ENCODE measurements at regions not wholly inside any gene's neighbourhood (a gene's known extent, or its start where the extent isn't known, plus 50 kb on each side); places are given as distances from the start of the nearest gene placed in this dataset.
A peak's percentile ranks its signal among the peaks of the same experiment; 100 is the strongest.
"Not testable (repeated sequence)": the region's sequence is repeated elsewhere in the genome, so short reads cannot be mapped to it uniquely, and the experiment has no call there.

DNA sequence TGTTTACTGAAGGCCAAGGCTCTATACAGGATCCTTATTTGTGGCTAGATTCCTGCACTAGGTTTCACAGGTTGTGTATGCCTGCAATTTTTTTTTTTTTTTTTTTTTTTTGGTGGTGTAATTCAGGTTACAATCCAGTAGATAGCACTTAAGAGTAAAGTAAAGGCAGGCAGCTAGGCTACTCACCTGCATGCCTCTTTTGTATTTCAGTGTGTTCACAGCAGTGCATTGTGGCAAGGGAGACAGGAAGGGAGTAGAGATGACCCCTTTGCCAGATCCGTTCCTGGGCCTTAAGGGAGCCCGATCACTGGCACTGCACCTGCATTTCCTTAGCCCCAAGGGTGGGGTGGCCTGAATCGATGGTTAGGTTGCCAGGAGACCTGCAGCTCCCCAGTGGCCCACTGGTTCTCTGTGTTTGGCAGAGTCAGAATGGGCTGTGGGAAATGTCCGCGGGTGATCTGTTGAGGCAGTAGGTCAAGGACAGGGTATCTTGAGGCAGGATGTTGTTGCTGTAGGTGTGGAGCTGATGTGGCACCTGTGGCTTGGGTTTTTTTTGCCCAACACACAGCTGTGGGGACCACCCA is 374.9 kb upstream of the AADAT start:
- Histone ChIP-seq H3K4me1 (peaks cover 0 to 4% (median 0%) of the 10 kb centered on the region in 10 experiments; a peak in 1 of 20 replicates), H4K20me1 (no peaks in the 10 kb centered on the region), H3K27ac (no peak overlapping the region), H3K27me3 (no peaks in the 10 kb centered on the region), H3K36me3 (no peaks in the 10 kb centered on the region), H3K9me3 (replicated peaks in 1 of 11) (no peaks in the 10 kb centered on the region), H3K4me3 (no peak overlapping the region), H3K4me2 (0 out of 22 replicates have a peak overlapping the region, but pooled peaks of 1 of the 11 experiments have one; percentile 3), H3K9ac (no peak overlapping the region)
- no peak for TF ChIP-seq Cebpa-rat (IDR thresholded peaks at IDR 0.05)

DNA sequence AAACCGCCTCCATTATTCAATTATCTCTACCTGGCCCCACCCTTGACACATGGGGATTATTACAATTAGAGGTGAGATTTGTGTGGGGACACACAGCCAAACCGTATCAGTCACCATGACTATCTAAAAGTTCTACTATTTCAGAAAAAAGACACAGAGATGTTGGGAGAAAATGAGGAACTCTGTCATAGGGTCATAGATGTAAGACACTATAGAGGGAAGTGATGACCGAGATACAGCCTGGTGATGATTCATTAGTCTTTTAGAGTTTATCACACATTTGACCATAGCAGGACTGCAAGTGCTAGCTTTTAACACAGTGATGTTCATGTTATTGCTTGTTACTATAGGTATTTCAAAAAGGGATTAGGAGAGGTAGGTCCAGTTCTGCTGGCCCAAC is 357.0 kb upstream of the AADAT start:
- Histone ChIP-seq H3K27me3 (no peaks in the 10 kb centered on the region), H3K4me3 (no peak overlapping the region), H3K36me3 (no peaks in the 10 kb centered on the region), H3K9me3 (replicated peaks in 1 of 11) (peaks cover 0 to 12% (median 5%) of the 10 kb centered on the region in 11 experiments; a peak in 8 of 22 replicates), H3K27ac (peak overlapping the region in 2 of 11 experiments; percentile 55 to 62; a peak in 3 of 22 replicates), H4K20me1 (no peaks in the 10 kb centered on the region), H3K4me1 (peaks cover 0 to 12% (median 0%) of the 10 kb centered on the region in 10 experiments; a peak in 3 of 20 replicates), H3K4me2 (peak overlapping the region in 1 of 11 experiments; percentile 23; a peak in 2 of 22 replicates), H3K9ac (no peak overlapping the region)
- TF ChIP-seq Cebpa-rat (IDR thresholded peaks at IDR 0.05): no peak

DNA sequence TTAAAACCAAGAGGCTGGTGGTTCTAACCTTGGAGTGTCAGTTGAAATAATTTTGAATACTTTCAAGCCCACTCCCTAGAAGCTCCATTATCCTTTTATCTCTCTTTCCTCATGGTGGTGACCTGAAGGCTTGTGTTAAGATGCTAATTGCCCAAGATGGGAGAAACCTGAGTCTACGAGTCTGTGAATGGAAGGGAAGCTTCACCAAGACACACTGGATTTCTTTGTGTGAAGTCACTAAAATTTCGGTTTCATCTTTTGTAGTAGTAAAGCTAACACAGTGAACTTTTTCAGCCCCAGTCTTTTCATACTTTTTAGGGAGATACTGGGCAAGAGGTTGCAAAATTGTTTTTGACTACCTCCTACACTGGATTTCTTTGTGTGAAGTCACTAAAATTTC is 351.4 kb upstream of the AADAT start:
- not testable (repeated sequence) for H3K4me2 ChIP-seq; H3K9me3 ChIP-seq (replicated peaks in 1 of 11); H3K4me1 ChIP-seq; H3K9ac ChIP-seq; H3K36me3 ChIP-seq; H3K27me3 ChIP-seq; H3K4me3 ChIP-seq; H4K20me1 ChIP-seq; H3K27ac ChIP-seq

DNA sequence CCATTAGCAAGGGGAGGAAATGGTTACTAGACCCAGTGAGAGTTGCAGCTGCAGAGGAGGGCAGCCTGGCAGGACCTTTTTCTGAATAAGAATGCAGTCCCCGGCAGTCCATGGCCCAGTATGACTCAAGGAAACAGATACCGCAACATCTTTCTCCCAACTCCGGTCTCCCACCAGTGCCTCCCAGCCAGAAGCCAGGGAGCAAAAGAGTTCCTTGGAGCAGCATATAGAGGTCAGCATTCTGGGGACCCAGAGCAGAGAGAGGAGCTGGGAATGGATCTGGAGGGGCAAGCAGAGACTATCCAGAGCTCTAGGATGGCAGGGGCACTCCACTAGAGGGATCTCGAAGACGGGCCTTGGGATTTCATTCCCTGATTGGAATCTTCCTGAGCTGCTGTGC is 339.2 kb upstream of the AADAT start:
- Histone ChIP-seq H4K20me1 (no peaks in the 10 kb centered on the region), H3K9me3 (replicated peaks in 1 of 11) (peaks cover under 1 to 17% (median 6%) of the 10 kb centered on the region in 11 experiments; a peak in 14 of 22 replicates), H3K36me3 (no peaks in the 10 kb centered on the region), H3K4me2 (peak overlapping the region in 9 of 11 experiments; percentile 9 to 36 (median 18); a peak in 11 of 22 replicates), H3K4me3 (no peak overlapping the region), H3K9ac (no peak overlapping the region), H3K27ac (no peak overlapping the region), H3K4me1 (peaks cover 6 to 19% (median 13%) of the 10 kb centered on the region in 10 experiments; a peak in 18 of 20 replicates), H3K27me3 (no peaks in the 10 kb centered on the region)
- no peak for TF ChIP-seq Cebpa-rat (IDR thresholded peaks at IDR 0.05)

DNA sequence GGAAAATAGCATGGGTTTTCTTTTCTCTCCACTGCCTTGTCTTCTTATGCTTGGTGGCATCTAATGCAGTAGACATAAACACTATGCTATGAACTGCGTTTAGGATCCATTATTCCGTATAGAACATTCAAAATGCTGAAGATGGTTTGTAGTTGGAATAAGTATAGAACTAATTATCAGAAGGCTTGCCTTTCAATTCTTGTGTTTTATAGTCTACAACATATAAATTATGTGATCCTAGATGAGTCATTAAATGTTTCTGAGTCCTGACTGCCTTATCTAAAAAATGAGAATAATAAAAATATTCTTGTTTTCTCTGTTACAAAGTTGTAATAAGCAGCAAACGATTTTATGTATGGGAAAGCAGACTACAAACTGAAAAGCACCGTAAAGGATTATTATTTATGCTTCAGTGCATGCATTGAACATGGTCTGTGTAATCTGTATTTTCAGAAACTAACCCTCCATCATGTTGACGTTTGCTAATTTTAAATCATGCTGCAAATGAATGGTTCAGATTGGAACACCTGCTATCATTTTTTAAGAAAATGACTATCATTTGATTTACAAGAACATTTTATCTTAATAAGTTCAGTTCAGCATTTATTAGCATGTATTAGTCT is 335.9 kb upstream of the AADAT start:
- H3K4me1 ChIP-seq: peaks cover 9 to 51% (median 24%) of the 10 kb centered on the region in 10 experiments
- H3K36me3 ChIP-seq: no peaks in the 10 kb centered on the region
- no peaks in the 10 kb centered on the region for H4K20me1 ChIP-seq
- H3K4me2 ChIP-seq: peak overlapping the region in 4 of 11 experiments; percentile 3 to 28 (median 8); a peak in 3 of 22 replicates
- peaks cover 33 to 45% (median 38%) of the 10 kb centered on the region in 11 experiments for H3K9me3 ChIP-seq (replicated peaks in 1 of 11)
- no peak for TF ChIP-seq Cebpa-rat (IDR thresholded peaks at IDR 0.05)
- no peak overlapping the region for H3K9ac ChIP-seq
- no peaks in the 10 kb centered on the region for H3K27me3 ChIP-seq
- H3K27ac ChIP-seq: no peak overlapping the region
- no peak overlapping the region for H3K4me3 ChIP-seq

DNA sequence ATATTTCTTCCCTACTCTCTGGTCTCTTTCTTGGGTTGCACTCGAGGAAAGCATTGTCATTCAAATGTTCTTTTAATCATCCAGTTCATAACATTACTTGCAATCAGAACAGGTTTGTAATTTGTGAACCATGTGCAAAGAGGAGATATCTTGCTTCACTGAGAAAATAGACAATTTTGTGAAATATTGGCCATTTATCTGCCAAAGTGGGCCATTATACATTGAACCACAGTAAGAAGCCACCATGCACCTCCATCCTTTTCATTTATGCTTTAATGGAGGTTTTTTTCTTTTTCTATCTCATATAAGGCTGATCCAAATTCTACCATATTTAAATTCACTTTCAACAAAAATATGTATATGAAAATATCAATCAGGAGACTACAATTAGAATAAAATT is 335.3 kb upstream of the AADAT start:
- peaks cover 35 to 47% (median 39%) of the 10 kb centered on the region in 11 experiments for H3K9me3 ChIP-seq (replicated peaks in 1 of 11)
- H3K36me3 ChIP-seq: no peaks in the 10 kb centered on the region
- H3K27ac ChIP-seq: no peak overlapping the region
- H3K4me2 ChIP-seq: no peak overlapping the region; a peak in 1 of 22 replicates
- H4K20me1 ChIP-seq: no peaks in the 10 kb centered on the region
- H3K4me1 ChIP-seq: peaks cover 9 to 54% (median 30%) of the 10 kb centered on the region in 10 experiments
- TF ChIP-seq Cebpa-rat (IDR thresholded peaks at IDR 0.05): no peak
- no peak overlapping the region for H3K9ac ChIP-seq
- H3K4me3 ChIP-seq: no peak overlapping the region
- H3K27me3 ChIP-seq: no peaks in the 10 kb centered on the region

- Histone ChIP-seq H3K27ac (peak overlapping the region in 3 of 11 experiments; percentile 89 to 94 (median 89); a peak in 2 of 22 replicates), H3K4me2 (peak overlapping the region in 1 of 11 experiments; percentile 26; a peak in 2 of 22 replicates), H3K36me3 (no peaks in the 10 kb centered on the region), H3K9me3 (replicated peaks in 1 of 11) (peaks cover 35 to 53% (median 42%) of the 10 kb centered on the region in 11 experiments), H3K4me1 (peaks cover 15 to 48% (median 29%) of the 10 kb centered on the region in 10 experiments; a peak in 19 of 20 replicates), H3K4me3 (no peak overlapping the region), H4K20me1 (no peaks in the 10 kb centered on the region), H3K27me3 (no peaks in the 10 kb centered on the region), H3K9ac (no peak overlapping the region)
- TF ChIP-seq Cebpa-rat (IDR thresholded peaks at IDR 0.05): no peak
Observed at GRCh38 chr4:170423137-170423536, 333.4 kb upstream of the AADAT start.

- Histone ChIP-seq H4K20me1 (no peaks in the 10 kb centered on the region), H3K4me1 (peaks cover 20 to 48% (median 31%) of the 10 kb centered on the region in 10 experiments; a peak in 19 of 20 replicates), H3K27me3 (no peaks in the 10 kb centered on the region), H3K9me3 (replicated peaks in 1 of 11) (peaks cover 35 to 55% (median 42%) of the 10 kb centered on the region in 11 experiments), H3K4me3 (peak overlapping the region in 6 of 10 experiments; percentile 0 to 49 (median 29); a peak in 9 of 20 replicates), H3K27ac (peak overlapping the region; percentile 67 to 94 (median 79)), H3K4me2 (peak overlapping the region; percentile 18 to 74 (median 62)), H3K36me3 (no peaks in the 10 kb centered on the region), H3K9ac (peak overlapping the region in 10 of 11 experiments; percentile 36 to 76 (median 66); a peak in 16 of 22 replicates)
- peak; percentile 16 to 93 (median 82); a peak in 16 of 22 replicates for TF ChIP-seq Cebpa-rat (IDR thresholded peaks at IDR 0.05)
Observed at GRCh38 chr4:170420255-170420693, 330.5 kb upstream of the AADAT start.

DNA sequence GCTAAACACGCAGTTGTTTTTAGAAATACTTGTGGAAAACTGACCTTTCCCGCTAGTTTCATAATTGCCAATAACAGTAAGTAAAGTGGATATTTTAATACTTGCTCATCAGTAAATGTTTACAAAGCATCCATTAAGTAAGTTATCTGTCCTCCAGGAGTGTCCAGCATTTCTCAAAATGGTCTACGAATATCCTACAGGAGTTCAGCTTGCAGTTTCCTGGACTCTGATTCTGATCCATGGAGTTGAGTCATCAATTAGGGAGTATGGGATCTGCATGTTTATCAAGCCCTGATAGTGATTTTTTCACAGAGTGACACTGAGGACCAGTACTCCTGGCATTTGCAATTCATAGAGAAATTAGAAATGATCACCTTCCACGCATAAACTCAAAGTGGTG is 325.2 kb upstream of the AADAT start:
- H3K9me3 ChIP-seq (replicated peaks in 1 of 11): peaks cover 0 to 18% (median 4%) of the 10 kb centered on the region in 11 experiments; a peak in 12 of 22 replicates

More for the DNA sequence above, 325.2 kb upstream of the AADAT start:
- Histone ChIP-seq H3K4me3 (no peak overlapping the region), H3K27me3 (no peaks in the 10 kb centered on the region), H3K4me2 (no peak overlapping the region), H3K4me1 (peaks cover 4 to 21% (median 13%) of the 10 kb centered on the region in 10 experiments; a peak in 17 of 20 replicates), H3K9ac (no peak overlapping the region), H3K36me3 (no peaks in the 10 kb centered on the region), H3K27ac (no peak overlapping the region), H4K20me1 (no peaks in the 10 kb centered on the region)
- no peak for TF ChIP-seq Cebpa-rat (IDR thresholded peaks at IDR 0.05)

Data from BLaER1 treated with 17β-estradiol and CSF1 and Interleukin-3, amounts not matched to agents 10 nM and 100 nM (cell line).